Smooth muscle cell (in vitro differentiated cells): ENCODE measurements at regions not wholly inside any gene's neighbourhood (a gene's known extent, or its start where the extent isn't known, plus 50 kb on each side); places are given as distances from the start of the nearest gene placed in this dataset.

Experiments
- DNase-seq: peaks from one replicate; lab custom pipeline; 2025; ENCODE audit not compliant: unreplicated experiment; lab: John Stamatoyannopoulos, UW
- H2AFZ ChIP-seq: fragments of 200-600 bp; sonication (generic); 2 replicates; pipeline ENCODE4 v1.6.0; 2016; ENCODE audit warnings: antibody characterized with exemption, low read depth, mild to moderate bottlenecking
- H3F3A ChIP-seq: fragments of 200-600 bp; sonication (generic); 2 replicates; pipeline ENCODE4 v1.6.0; 2017; ENCODE audit warnings: antibody characterized with exemption, low read depth
- H3K27ac ChIP-seq: fragments of 200-600 bp; sonication (generic); 2 replicates; pipeline ENCODE4 v1.5.1; 2016; ENCODE audit warnings: low read depth, mild to moderate bottlenecking
- H3K27me3 ChIP-seq: fragments of 200-600 bp; sonication (generic); 2 replicates; pipeline ENCODE4 v1.6.1; 2016; ENCODE audit warnings: low read depth, mild to moderate bottlenecking
- H3K36me3 ChIP-seq: fragments of 200-600 bp; sonication (generic); 2 replicates; pipeline ENCODE4 v1.5.1; 2016; ENCODE audit warnings: low read depth
- H3K4me1 ChIP-seq: fragments of 200-600 bp; sonication (generic); 2 replicates; pipeline ENCODE4 v1.5.1; 2016; ENCODE audit warnings: low read depth
- H3K4me2 ChIP-seq: fragments of 200-600 bp; sonication (generic); 2 replicates; pipeline ENCODE4 v1.6.0; 2016; ENCODE audit warnings: mild to moderate bottlenecking
- H3K4me3 ChIP-seq: fragments of 200-600 bp; sonication (generic); 2 replicates; pipeline ENCODE4 v1.5.1; 2016; ENCODE audit warnings: mild to moderate bottlenecking
- H3K79me2 ChIP-seq: fragments of 200-600 bp; sonication (generic); 2 replicates; pipeline ENCODE4 v1.6.0; 2016; ENCODE audit warnings: low read depth, mild to moderate bottlenecking
- H3K9ac ChIP-seq: fragments of 200-600 bp; sonication (generic); 2 replicates; pipeline ENCODE4 v1.6.0; 2016; ENCODE audit warnings: low read depth
- H3K9me3 ChIP-seq: fragments of 200-600 bp; sonication (generic); replicated peaks from 2 replicates; pipeline ENCODE4 v1.5.1; 2016; ENCODE audit warnings: low read depth
- H4K20me1 ChIP-seq: fragments of 200-600 bp; sonication (generic); 2 replicates; pipeline ENCODE4 v1.6.0; 2016; ENCODE audit warnings: low read depth
- CTCF ChIP-seq: fragments of 200-600 bp; sonication (generic); IDR thresholded peaks from 2 replicates; pipeline ENCODE4 v1.5.1; 2017; ENCODE audit warnings: borderline replicate concordance, mild to moderate bottlenecking, antibody characterized with exemption; ENCODE audit not compliant: insufficient read depth, poor library complexity, severe bottlenecking
- WGBS: methylation state at CpG from one replicate; pipeline ENCODE4 v1.1.7; 2016; ENCODE audit warnings: low lambda C conversion rate; 5-methylcytosine and 5-hydroxymethylcytosine counted together

DNA sequence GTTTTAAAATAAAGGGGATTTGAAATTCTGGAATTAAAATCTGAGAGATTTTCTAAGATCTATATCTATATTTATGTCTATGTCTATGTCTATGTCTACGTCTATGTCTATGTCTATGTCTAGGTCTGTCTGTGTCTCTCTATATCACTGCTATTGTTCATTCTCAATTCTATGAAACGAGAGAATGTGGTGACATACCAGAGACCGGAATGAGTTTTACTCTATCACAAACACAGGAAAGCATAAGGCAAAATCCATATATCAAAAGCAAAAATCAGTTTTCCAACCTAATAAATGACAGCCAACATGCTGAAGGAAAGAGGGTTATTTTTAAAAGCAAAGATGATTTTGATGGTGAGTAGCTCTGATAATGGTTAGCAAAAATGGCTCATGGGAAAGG lies 173.1 kb downstream of the ETNK1 start:
- no peaks in the 10 kb centered on the region for H4K20me1 ChIP-seq
- TF ChIP-seq CTCF, result no peak
- H3K27me3 ChIP-seq, result no peaks in the 10 kb centered on the region
- no peaks in the 10 kb centered on the region for H3K4me1 ChIP-seq
- no peak overlapping the region for H3K4me3 ChIP-seq
- WGBS, result 82% methylated on average over 3 of the region's 3 CpGs
- H3K36me3 ChIP-seq, result no peaks in the 10 kb centered on the region
- no peaks in the 10 kb centered on the region for H3K79me2 ChIP-seq
- H2AFZ ChIP-seq, result no peak overlapping the region
- no peaks in the 10 kb centered on the region for H3F3A ChIP-seq
- no peak overlapping the region for H3K9ac ChIP-seq
- no peak overlapping the region for H3K27ac ChIP-seq
- DNase-seq, result no peak
- H3K4me2 ChIP-seq, result no peak overlapping the region
- H3K9me3 ChIP-seq, result no peaks in the 10 kb centered on the region

DNA sequence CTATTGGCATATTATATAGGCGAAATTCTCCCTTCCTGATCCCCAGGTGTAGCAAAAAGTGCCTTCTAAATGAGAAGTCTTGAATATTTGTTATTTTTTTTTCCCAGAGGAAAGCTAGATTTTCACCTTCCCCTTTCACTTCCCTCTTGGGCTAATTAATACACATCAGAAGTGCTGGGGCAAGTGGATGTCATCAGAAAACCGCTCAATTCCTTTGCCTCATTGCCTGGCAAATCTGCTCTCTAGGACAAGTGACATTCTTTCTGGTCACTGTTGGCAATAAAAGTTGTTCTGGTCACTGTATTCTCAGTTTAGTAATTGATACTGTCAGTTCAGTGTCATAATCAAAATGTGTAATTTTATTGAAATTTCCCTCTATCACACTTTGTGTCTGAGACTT lies 174.5 kb downstream of the ETNK1 start:
- Histone ChIP-seq H3K27me3 (no peaks in the 10 kb centered on the region), H3K4me2 (no peak overlapping the region), H3K9ac (no peak overlapping the region), H3F3A (no peaks in the 10 kb centered on the region), H3K27ac (no peak overlapping the region), H2AFZ (no peak overlapping the region), H3K4me1 (no peaks in the 10 kb centered on the region), H3K9me3 (no peaks in the 10 kb centered on the region), H3K4me3 (no peak overlapping the region), H3K79me2 (no peaks in the 10 kb centered on the region), H4K20me1 (no peaks in the 10 kb centered on the region), H3K36me3 (no peaks in the 10 kb centered on the region)
- 93% methylated on average over 2 of the region's 2 CpGs for WGBS
- TF ChIP-seq CTCF, result no peak
- no peak for DNase-seq

DNA sequence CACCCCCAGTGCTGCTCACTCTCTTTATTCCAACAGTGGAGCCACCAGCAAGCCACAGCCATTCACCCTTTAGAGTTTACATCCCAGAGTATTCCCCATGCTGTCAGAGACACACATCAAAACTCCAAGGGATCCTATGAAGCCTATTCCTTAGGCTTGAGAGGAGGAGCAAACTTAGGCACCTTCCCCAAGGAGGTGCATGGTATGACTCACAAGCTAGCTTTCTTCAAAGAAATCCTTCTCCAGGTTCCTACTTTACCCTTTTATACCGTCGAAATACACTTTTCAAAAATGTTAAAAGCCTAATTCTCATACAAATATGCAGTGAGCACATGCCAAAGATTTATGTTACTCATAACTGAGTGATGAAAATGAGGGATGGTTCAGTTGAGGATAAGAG lies 175.4 kb downstream of the ETNK1 start:
- TF ChIP-seq CTCF, result no peak
- H3K9me3 ChIP-seq, result no peaks in the 10 kb centered on the region
- no peak overlapping the region for H3K4me3 ChIP-seq
- DNase-seq, result no peak
- H3F3A ChIP-seq, result no peaks in the 10 kb centered on the region
- no peak overlapping the region for H3K27ac ChIP-seq
- H3K79me2 ChIP-seq, result no peaks in the 10 kb centered on the region
- no peaks in the 10 kb centered on the region for H4K20me1 ChIP-seq
- 79% methylated on average over 2 of the region's 2 CpGs for WGBS
- no peak overlapping the region for H2AFZ ChIP-seq
- no peak overlapping the region for H3K9ac ChIP-seq
- H3K27me3 ChIP-seq, result no peaks in the 10 kb centered on the region
- H3K4me2 ChIP-seq, result no peak overlapping the region
- H3K4me1 ChIP-seq, result no peaks in the 10 kb centered on the region
- H3K36me3 ChIP-seq, result no peaks in the 10 kb centered on the region

GRCh38 chr12:22802883-22803630 lies 178.1 kb downstream of the ETNK1 start:
- 88% methylated on average over 4 of the region's 4 CpGs for WGBS
- H3K27me3 ChIP-seq, result no peaks in the 10 kb centered on the region
- H3K9me3 ChIP-seq, result no peaks in the 10 kb centered on the region
- no peaks in the 10 kb centered on the region for H4K20me1 ChIP-seq
- no peak overlapping the region for H3K4me2 ChIP-seq
- H3K36me3 ChIP-seq, result no peaks in the 10 kb centered on the region
- H3F3A ChIP-seq, result no peaks in the 10 kb centered on the region
- no peak overlapping the region for H2AFZ ChIP-seq
- H3K4me3 ChIP-seq, result no peak overlapping the region
- TF ChIP-seq CTCF, result no peak
- no peak overlapping the region for H3K27ac ChIP-seq
- H3K4me1 ChIP-seq, result no peaks in the 10 kb centered on the region
- DNase-seq, result no peak
- no peaks in the 10 kb centered on the region for H3K79me2 ChIP-seq
- no peak overlapping the region for H3K9ac ChIP-seq
